ENCODE measurements at regions not wholly inside any gene's neighbourhood (a gene's known extent, or its start where the extent isn't known, plus 50 kb on each side); places are given as distances from the start of the nearest gene placed in this dataset.

DNA sequence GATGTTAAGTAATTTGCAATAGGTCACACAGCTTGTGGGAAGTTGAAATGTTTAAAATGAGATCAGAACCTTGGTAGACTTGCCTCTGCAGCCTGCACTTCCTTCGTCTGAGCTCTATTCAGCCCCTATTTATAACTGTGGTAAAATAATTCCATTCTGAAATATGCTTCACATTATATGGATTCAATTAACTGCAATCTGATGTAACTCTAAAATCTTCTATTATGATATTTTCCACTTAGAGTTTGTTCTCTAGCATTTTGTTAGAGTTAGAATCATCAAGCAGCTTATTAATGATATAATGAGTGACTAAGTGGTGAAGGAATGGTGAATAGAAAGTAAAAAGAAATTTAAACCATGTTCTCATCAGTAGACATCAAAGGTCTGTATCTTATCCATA lies 139.6 kb upstream of the ARHGAP28 start:
- POLR2A ChIA-PET, result no interaction called here
- no peaks in the 10 kb centered on the region for H3K4me1 Mint-ChIP-seq
- DNase-seq, result no peak
- H3K27me3 Mint-ChIP-seq, result no peaks in the 10 kb centered on the region
- H3K4me3 Mint-ChIP-seq, result no peak overlapping the region
- H3K27ac Mint-ChIP-seq, result no peak overlapping the region
- H3K36me3 Mint-ChIP-seq, result no peaks in the 10 kb centered on the region
- H3K9me3 Mint-ChIP-seq, result peaks cover 0 to 20% (median 6%) of the 10 kb centered on the region in 9 donors
- no peak for ATAC-seq

- Mint-ChIP-seq H3K4me3 (no peak overlapping the region), H3K27ac (no peak overlapping the region), H3K27me3 (no peaks in the 10 kb centered on the region), H3K9me3 (peaks cover 0 to 19% (median 6%) of the 10 kb centered on the region in 9 donors), H3K4me1 (no peaks in the 10 kb centered on the region), H3K36me3 (no peaks in the 10 kb centered on the region)
- DNase-seq, result no peak
- ATAC-seq, result no peak
- POLR2A ChIA-PET, result no interaction called here
These were observed 139.2 kb upstream of the ARHGAP28 start for GRCh38 chr18:6590326-6590725.

DNA sequence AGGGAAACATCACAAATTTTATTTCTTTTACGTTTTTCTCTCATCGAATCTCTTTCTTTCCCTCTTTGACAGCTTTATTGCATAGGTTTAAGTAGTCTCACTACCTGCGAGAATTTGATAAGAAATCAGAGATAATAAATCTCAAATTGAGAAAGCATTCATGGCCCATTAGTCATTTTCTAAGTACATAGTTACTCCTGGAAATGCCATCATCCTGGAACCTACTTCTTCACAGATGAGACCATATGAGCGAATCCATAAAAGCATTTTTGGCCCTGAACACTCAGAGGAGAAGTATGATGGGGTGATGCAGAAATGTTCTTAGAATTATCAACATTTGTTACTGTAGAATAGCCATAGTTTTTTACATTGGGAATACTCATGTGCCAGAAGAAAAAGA lies 138.0 kb upstream of the ARHGAP28 start:
- Mint-ChIP-seq H3K27me3 (no peaks in the 10 kb centered on the region), H3K36me3 (no peaks in the 10 kb centered on the region), H3K9me3 (peaks cover 0 to 14% (median 3%) of the 10 kb centered on the region in 9 donors), H3K27ac (no peak overlapping the region), H3K4me3 (no peak overlapping the region), H3K4me1 (no peaks in the 10 kb centered on the region)
- ATAC-seq (no peak), DNase-seq (no peak)
- POLR2A ChIA-PET, result no interaction called here

- H3K4me3 Mint-ChIP-seq, result no peak overlapping the region
- H3K27me3 Mint-ChIP-seq, result no peaks in the 10 kb centered on the region
- POLR2A ChIA-PET, result no interaction called here
- H3K36me3 Mint-ChIP-seq, result no peaks in the 10 kb centered on the region
- DNase-seq, result no peak
- peaks cover 0 to 13% (median 2%) of the 10 kb centered on the region in 9 donors for H3K9me3 Mint-ChIP-seq
- no peak overlapping the region for H3K27ac Mint-ChIP-seq
- no peak for ATAC-seq
- no peaks in the 10 kb centered on the region for H3K4me1 Mint-ChIP-seq
These were observed 137.0 kb upstream of the ARHGAP28 start for GRCh38 chr18:6592522-6592921.

GRCh38 chr18:6593142-6593885 lies 136.2 kb upstream of the ARHGAP28 start:
- POLR2A ChIA-PET, result no interaction called here
- H3K27me3 Mint-ChIP-seq, result peaks cover 0 to 3% (median 0%) of the 10 kb centered on the region in 5 donors
- DNase-seq (no peak), ATAC-seq (no peak)
- no peak overlapping the region for H3K27ac Mint-ChIP-seq
- H3K4me3 Mint-ChIP-seq, result no peak overlapping the region
- H3K9me3 Mint-ChIP-seq, result peaks cover 0 to 12% (median 2%) of the 10 kb centered on the region in 9 donors
- no peaks in the 10 kb centered on the region for H3K36me3 Mint-ChIP-seq
- no peaks in the 10 kb centered on the region for H3K4me1 Mint-ChIP-seq

- DNase-seq (no peak), ATAC-seq (no peak)
- no peak overlapping the region for H3K27ac Mint-ChIP-seq
- no peaks in the 10 kb centered on the region for H3K36me3 Mint-ChIP-seq
- no peak overlapping the region for H3K4me3 Mint-ChIP-seq
- POLR2A ChIA-PET, result no interaction called here
- H3K9me3 Mint-ChIP-seq, result peaks cover 0 to 15% (median 2%) of the 10 kb centered on the region in 9 donors
- peaks cover 0 to 3% (median 0%) of the 10 kb centered on the region in 5 donors for H3K27me3 Mint-ChIP-seq
- H3K4me1 Mint-ChIP-seq, result no peaks in the 10 kb centered on the region
These were observed 133.8 kb upstream of the ARHGAP28 start for GRCh38 chr18:6595666-6596065.

DNA sequence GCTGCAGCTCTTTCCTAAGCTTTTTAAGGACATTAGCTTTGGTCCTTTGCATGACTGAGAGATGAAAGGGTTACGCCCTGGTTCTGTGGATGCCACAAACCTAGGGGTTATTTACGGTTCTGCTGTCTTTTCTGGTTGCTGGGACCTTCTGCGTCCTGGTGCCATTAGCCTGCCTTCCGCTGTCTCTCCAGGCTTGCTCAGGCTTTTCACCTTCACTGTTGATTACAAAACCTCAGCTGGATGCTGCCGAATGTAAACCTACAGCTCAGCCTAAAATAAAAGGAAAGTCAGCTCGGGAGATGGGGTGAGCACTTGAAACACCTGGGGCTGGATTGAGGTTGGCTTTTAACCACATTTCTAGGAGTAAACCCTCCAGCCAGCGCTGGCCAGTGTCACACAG lies 130.9 kb upstream of the ARHGAP28 start:
- Mint-ChIP-seq H3K27ac (no peak overlapping the region), H3K4me3 (no peak overlapping the region), H3K4me1 (no peaks in the 10 kb centered on the region), H3K9me3 (peaks cover 0 to 15% (median 0%) of the 10 kb centered on the region in 9 donors), H3K27me3 (peaks cover 0 to 3% (median 0%) of the 10 kb centered on the region in 5 donors), H3K36me3 (no peaks in the 10 kb centered on the region)
- DNase-seq, result no peak
- POLR2A ChIA-PET, result no interaction called here
- ATAC-seq, result no peak

GRCh38 chr18:6600667-6601167 lies 128.8 kb upstream of the ARHGAP28 start:
- Mint-ChIP-seq H3K27ac (no peak overlapping the region), H3K27me3 (peaks cover 0 to 3% (median 0%) of the 10 kb centered on the region in 5 donors), H3K4me1 (no peaks in the 10 kb centered on the region), H3K9me3 (peaks cover 0 to 10% (median 0%) of the 10 kb centered on the region in 9 donors), H3K36me3 (no peaks in the 10 kb centered on the region), H3K4me3 (no peak overlapping the region)
- POLR2A ChIA-PET, result no interaction called here
- DNase-seq (no peak), ATAC-seq (no peak)

DNA sequence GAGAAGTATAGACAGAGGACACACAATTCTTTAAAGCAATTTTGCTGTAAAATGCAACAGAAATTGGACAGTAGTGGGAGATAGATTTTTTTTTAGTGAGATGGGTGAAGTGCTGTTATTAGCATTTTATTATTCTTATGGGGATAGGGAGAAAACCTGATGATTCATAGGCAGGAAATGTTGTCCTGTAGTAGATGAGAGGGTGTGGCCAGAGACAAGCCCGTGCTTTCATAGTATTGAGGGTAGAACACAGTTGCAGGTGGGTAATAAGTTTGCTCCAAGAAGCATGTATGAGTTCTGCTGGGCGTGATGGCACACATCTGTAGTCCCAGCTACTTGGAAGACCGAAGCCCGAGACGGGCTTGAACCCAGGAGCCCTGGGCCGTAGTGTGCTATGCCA lies 128.3 kb upstream of the ARHGAP28 start:
- ATAC-seq (no peak), DNase-seq (no peak)
- POLR2A ChIA-PET, result no interaction called here
- Mint-ChIP-seq H3K27ac (no peak overlapping the region), H3K27me3 (peaks cover 0 to 3% (median 0%) of the 10 kb centered on the region in 5 donors), H3K4me3 (no peak overlapping the region), H3K9me3 (peaks cover 0 to 10% (median 0%) of the 10 kb centered on the region in 9 donors), H3K36me3 (no peaks in the 10 kb centered on the region), H3K4me1 (no peaks in the 10 kb centered on the region)

DNA sequence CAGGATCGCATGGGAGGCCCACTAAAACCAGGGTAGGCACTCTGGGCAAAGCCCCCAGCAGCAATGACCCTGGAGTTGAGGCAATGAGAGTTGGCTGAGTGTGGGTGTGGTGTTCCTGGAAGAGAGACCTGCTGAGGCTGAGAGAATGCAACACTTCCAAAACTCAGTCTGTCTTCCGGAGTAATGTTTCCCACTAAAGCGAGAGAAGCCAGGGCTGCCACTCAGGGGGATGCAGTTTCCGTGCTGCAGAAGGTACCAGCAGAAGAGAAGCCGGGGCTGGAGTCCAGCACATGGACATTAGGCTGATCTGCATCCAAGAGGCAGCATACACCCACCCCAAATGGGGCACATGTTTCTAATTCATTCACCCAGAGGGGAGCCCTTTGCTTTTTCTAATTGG lies 127.2 kb upstream of the ARHGAP28 start:
- DNase-seq, result no peak
- Mint-ChIP-seq H3K9me3 (peaks cover 0 to 7% (median 0%) of the 10 kb centered on the region in 9 donors), H3K4me1 (no peaks in the 10 kb centered on the region), H3K27ac (no peak overlapping the region), H3K36me3 (no peaks in the 10 kb centered on the region), H3K27me3 (peaks cover 0 to 3% (median 0%) of the 10 kb centered on the region in 5 donors), H3K4me3 (no peak overlapping the region)
- POLR2A ChIA-PET, result no interaction called here
- no peak for ATAC-seq

DNA sequence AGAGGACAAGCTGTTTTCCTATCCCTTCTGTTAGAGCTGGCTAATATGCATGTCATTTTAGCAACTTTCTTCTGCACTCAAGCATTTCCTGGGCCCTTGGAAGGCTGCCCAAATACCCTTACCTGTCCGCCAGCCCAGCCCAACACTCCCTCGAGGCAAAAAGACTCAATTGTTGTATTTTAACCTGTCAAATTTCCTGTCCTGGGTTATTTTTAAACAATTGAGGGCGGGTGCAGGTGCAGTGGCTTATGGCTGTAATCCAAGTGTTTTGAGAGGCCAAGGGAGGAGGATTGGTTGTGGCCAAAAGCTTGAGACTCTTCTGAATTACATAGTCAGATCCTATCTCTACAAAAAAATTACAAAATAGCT lies 125.0 kb upstream of the ARHGAP28 start:
- no peak overlapping the region for H3K4me3 Mint-ChIP-seq
- ATAC-seq (no peak), DNase-seq (no peak)
- H3K27ac Mint-ChIP-seq, result no peak overlapping the region
- POLR2A ChIA-PET, result no interaction called here
- H3K4me1 Mint-ChIP-seq, result no peaks in the 10 kb centered on the region
- H3K27me3 Mint-ChIP-seq, result no peaks in the 10 kb centered on the region
- H3K36me3 Mint-ChIP-seq, result no peaks in the 10 kb centered on the region
- peaks cover 0 to 10% (median 0%) of the 10 kb centered on the region in 9 donors for H3K9me3 Mint-ChIP-seq

DNA sequence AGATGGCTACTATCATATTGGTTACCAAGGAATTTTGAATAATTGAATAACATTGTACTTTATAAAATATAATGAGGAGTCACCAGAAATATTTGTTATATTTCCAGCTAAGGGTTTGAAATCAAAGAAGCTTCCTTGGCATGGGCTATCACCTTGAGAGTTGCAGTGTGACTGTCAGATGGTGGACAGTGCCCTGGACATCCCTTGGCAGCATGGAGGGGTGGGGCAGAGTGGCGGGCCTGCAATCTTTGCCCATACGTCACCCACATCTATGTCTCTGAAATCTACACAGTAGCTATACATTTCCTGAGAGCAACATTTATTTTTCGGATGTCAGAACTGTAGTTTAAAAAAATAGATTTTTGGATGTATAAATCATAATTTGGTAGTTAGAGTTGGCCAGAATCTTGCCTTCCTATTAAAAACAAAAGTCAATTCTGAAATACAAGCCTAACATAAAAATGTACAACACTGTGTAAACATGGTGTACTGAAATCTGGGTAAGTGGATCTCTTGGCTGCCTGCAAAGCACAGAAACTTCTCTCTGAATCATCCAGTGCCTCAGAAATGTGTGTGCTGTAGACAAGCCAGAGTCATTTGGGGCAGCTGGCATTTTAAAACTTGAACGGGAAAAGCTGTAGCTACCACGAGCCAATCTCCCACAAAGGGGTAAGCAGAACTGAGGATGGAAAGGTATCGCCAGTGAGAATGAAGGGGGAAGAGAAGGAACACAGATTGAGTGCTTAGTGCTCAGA lies 124.2 kb upstream of the ARHGAP28 start:
- Mint-ChIP-seq H3K4me1 (no peaks in the 10 kb centered on the region), H3K36me3 (no peaks in the 10 kb centered on the region), H3K27me3 (no peaks in the 10 kb centered on the region), H3K27ac (no peak overlapping the region), H3K4me3 (no peak overlapping the region), H3K9me3 (peaks cover 0 to 10% (median 0%) of the 10 kb centered on the region in 9 donors)
- no peak for ATAC-seq
- no peak for DNase-seq
- POLR2A ChIA-PET, result no interaction called here

- no peaks in the 10 kb centered on the region for H3K4me1 Mint-ChIP-seq
- POLR2A ChIA-PET, result no interaction called here
- DNase-seq (no peak), ATAC-seq (no peak)
- no peaks in the 10 kb centered on the region for H3K36me3 Mint-ChIP-seq
- H3K27me3 Mint-ChIP-seq, result no peaks in the 10 kb centered on the region
- H3K27ac Mint-ChIP-seq, result no peak overlapping the region
- no peak overlapping the region for H3K4me3 Mint-ChIP-seq
- H3K9me3 Mint-ChIP-seq, result peaks cover 0 to 18% (median 0%) of the 10 kb centered on the region in 9 donors
These were observed 123.0 kb upstream of the ARHGAP28 start for GRCh38 chr18:6606411-6607085.
